ENCODE measurements at regions not wholly inside any gene's neighbourhood (a gene's known extent, or its start where the extent isn't known, plus 50 kb on each side); places are given as distances from the start of the nearest gene placed in this dataset.

DNA sequence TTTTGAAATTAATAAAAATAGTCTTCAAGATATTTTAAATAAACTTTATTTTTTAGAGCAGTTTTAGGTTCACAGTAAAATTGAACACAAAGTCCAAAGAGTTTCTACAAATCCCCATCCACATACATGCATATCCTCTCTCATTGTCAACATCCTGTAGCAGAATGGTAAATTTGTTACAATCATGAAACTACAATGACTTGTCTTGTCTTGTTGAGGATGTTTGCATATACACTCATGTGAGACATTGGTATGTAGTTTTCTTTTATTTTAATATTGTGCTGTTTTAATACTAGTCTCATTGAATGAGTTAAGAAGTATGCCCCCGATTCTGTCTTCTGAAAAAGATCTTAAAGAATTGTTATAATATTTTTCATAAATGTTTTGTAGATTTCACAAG is 447.0 kb upstream of the EDIL3 start:
- TF ChIP-seq, protein P1, sequence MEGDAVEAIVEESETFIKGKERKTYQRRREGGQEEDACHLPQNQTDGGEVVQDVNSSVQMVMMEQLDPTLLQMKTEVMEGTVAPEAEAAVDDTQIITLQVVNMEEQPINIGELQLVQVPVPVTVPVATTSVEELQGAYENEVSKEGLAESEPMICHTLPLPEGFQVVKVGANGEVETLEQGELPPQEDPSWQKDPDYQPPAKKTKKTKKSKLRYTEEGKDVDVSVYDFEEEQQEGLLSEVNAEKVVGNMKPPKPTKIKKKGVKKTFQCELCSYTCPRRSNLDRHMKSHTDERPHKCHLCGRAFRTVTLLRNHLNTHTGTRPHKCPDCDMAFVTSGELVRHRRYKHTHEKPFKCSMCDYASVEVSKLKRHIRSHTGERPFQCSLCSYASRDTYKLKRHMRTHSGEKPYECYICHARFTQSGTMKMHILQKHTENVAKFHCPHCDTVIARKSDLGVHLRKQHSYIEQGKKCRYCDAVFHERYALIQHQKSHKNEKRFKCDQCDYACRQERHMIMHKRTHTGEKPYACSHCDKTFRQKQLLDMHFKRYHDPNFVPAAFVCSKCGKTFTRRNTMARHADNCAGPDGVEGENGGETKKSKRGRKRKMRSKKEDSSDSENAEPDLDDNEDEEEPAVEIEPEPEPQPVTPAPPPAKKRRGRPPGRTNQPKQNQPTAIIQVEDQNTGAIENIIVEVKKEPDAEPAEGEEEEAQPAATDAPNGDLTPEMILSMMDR (IDR thresholded peaks at IDR 0.05; ENCODE audit: low read length), result no peak
- TF ChIP-seq EZH2 (optimal IDR thresholded peaks at IDR 0.05; ENCODE audit: low read depth, low read length) (no peak), EZH2phosphoT487 (IDR thresholded peaks at IDR 0.05; ENCODE audit: low read length) (no peak)
